IMR-90 (cell line): ENCODE measurements at regions not wholly inside any gene's neighbourhood (a gene's known extent, or its start where the extent isn't known, plus 50 kb on each side); places are given as distances from the start of the nearest gene placed in this dataset.
A peak's percentile ranks its signal among the peaks of the same experiment; 100 is the strongest.

Source experiments
- ATAC-seq: fragments of 200-7000 bp; cut with Tn5 transposase; 2 replicates; pipeline ENCODE4 v1.9.1; 2020; ENCODE audit warnings: low read depth, mild to moderate bottlenecking, moderate library complexity
- BruUV-seq: library from RNA; stranded (reverse); fragments of 400-500 nt; replicated peaks from 2 replicates; lab custom pipeline; 2021; lab: Mats Ljungman, UMichigan
- CTCF ChIA-PET: fragments of 300-600 bp; formaldehyde crosslinking; extraction: SDS; loops from one replicate; lab custom pipeline; 2021; ENCODE audit warnings: antibody characterized with exemption; lab: Yijun Ruan, JAX
- POLR2A ChIA-PET: fragments of 300-600 bp; sonication (Branson Sonifier 250); formaldehyde crosslinking; loops from one replicate; lab custom pipeline; 2022; ENCODE audit warnings: antibody characterized with exemption; ENCODE audit not compliant: unreplicated experiment; lab: Charles Lee
- DNase-seq: peaks from one replicate; pipeline ENCODE4 v3.0.0; 2013
- H2AFZ ChIP-seq: replicated peaks from 2 replicates; pipeline ENCODE3; 2013; ENCODE audit warnings: low read length, mild to moderate bottlenecking; ENCODE audit not compliant: poor library complexity
- H2AK5ac ChIP-seq: 2 replicates; pipeline ENCODE4 v1.6.1; 2013; ENCODE audit warnings: low read depth, low read length, inconsistent platforms
- H2AK9ac ChIP-seq: replicated peaks from 2 replicates; pipeline ENCODE3; 2013; ENCODE audit warnings: mild to moderate bottlenecking, low read depth, low read length, moderate library complexity; ENCODE audit not compliant: poor library complexity
- H2BK120ac ChIP-seq: 2 replicates; pipeline ENCODE4 v1.6.1; 2013; ENCODE audit warnings: low read depth, low read length, inconsistent platforms
- H2BK15ac ChIP-seq: 3 replicates; pipeline ENCODE4 v1.6.1; 2013; ENCODE audit warnings: low read depth, low read length, inconsistent platforms
- H2BK20ac ChIP-seq: 2 replicates; pipeline ENCODE4 v1.6.1; 2013; ENCODE audit warnings: low read depth, mild to moderate bottlenecking, inconsistent platforms, low read length, moderate library complexity
- H2BK5ac ChIP-seq: 2 replicates; pipeline ENCODE4 v1.6.1; 2013; ENCODE audit warnings: mild to moderate bottlenecking, low read depth, low read length, inconsistent platforms; ENCODE audit not compliant: poor library complexity, severe bottlenecking
- H3K14ac ChIP-seq: replicated peaks from 2 replicates; pipeline ENCODE4 v1.6.1; 2013; ENCODE audit warnings: low read depth, low read length, inconsistent platforms
- H3K18ac ChIP-seq: 2 replicates; pipeline ENCODE4 v1.6.1; 2013; ENCODE audit warnings: low read depth, low read length, control low read depth
- H3K23ac ChIP-seq: 2 replicates; pipeline ENCODE4 v1.6.1; 2013; ENCODE audit warnings: low read depth, low read length, inconsistent platforms
- H3K27ac ChIP-seq: 2 replicates; pipeline ENCODE4 v1.5.1; 2013; ENCODE audit warnings: mild to moderate bottlenecking, control low read depth, low read length; ENCODE audit not compliant: insufficient read depth
- H3K27me3 ChIP-seq: 2 replicates; pipeline ENCODE4 v1.6.1; 2013; ENCODE audit warnings: low read length; ENCODE audit not compliant: control insufficient read depth, insufficient read depth
- H3K36me3 ChIP-seq: 2 replicates; pipeline ENCODE4 v1.6.1; 2013; ENCODE audit warnings: low read length, mixed read lengths; ENCODE audit not compliant: control insufficient read depth, insufficient read depth
- H3K4ac ChIP-seq: 2 replicates; pipeline ENCODE4 v1.6.1; 2013; ENCODE audit warnings: low read depth, low read length, inconsistent platforms
- H3K4me1 ChIP-seq: 2 replicates; pipeline ENCODE4 v1.6.1; 2013; ENCODE audit warnings: low read length, mixed read lengths; ENCODE audit not compliant: control insufficient read depth, insufficient read depth
- H3K4me2 ChIP-seq: 2 replicates; pipeline ENCODE4 v1.6.1; 2013; ENCODE audit warnings: low read depth, mild to moderate bottlenecking, control low read depth, low read length, moderate library complexity
- H3K4me3 ChIP-seq: 2 replicates; pipeline ENCODE4 v1.5.1; 2013; ENCODE audit warnings: low read depth, mild to moderate bottlenecking, control low read depth, low read length, moderate library complexity; ENCODE audit not compliant: insufficient read depth
- H3K56ac ChIP-seq: 2 replicates; pipeline ENCODE4 v1.6.1; 2013; ENCODE audit warnings: low read length, inconsistent platforms; ENCODE audit not compliant: insufficient read depth; ENCODE audit errors: extremely low read depth
- H3K79me1 ChIP-seq, 2 experiments: 2 replicates each; pipeline ENCODE4 v1.6.1; 2013; ENCODE audit warnings: low read length in 2 of 2, inconsistent platforms in 1 of 2, low read depth in 1 of 2
- H3K9ac ChIP-seq: 2 replicates; pipeline ENCODE4 v1.6.1; 2013; ENCODE audit warnings: low read depth, low read length, control low read depth
- H3K9me1 ChIP-seq: 2 replicates; pipeline ENCODE4 v1.6.1; 2013; ENCODE audit warnings: low read length, inconsistent platforms; ENCODE audit not compliant: insufficient read depth
- H3K9me3 ChIP-seq: 2 replicates; pipeline ENCODE4 v1.6.1; 2013; ENCODE audit warnings: low read length; ENCODE audit not compliant: control insufficient read depth, insufficient read depth
- H4K20me1 ChIP-seq: 2 replicates; pipeline ENCODE4 v1.6.1; 2013; ENCODE audit warnings: low read length, inconsistent platforms; ENCODE audit not compliant: insufficient read depth
- H4K5ac ChIP-seq: 2 replicates; pipeline ENCODE4 v1.6.1; 2013; ENCODE audit warnings: mild to moderate bottlenecking, low read depth, low read length, control low read depth
- H4K8ac ChIP-seq, 2 experiments: 2 replicates each; pipeline ENCODE4 v1.6.1; 2013; ENCODE audit warnings: low read depth in 2 of 2, low read length in 2 of 2, control low read depth in 1 of 2, inconsistent platforms in 1 of 2
- H4K91ac ChIP-seq: 2 replicates; pipeline ENCODE4 v1.6.1; 2013; ENCODE audit warnings: low read depth, low read length, inconsistent platforms; ENCODE audit not compliant: insufficient read depth
- ELK1 ChIP-seq: fragments of 150-350 bp; IDR thresholded peaks from 2 replicates; pipeline ENCODE4 v1.6.1; 2016; ENCODE audit warnings: low read depth, mild to moderate bottlenecking, low read length, moderate library complexity, borderline replicate concordance
- POLR2A ChIP-seq: IDR thresholded peaks from 2 replicates; pipeline ENCODE4 v1.6.1; 2012; ENCODE audit warnings: mild to moderate bottlenecking, low read depth, low read length
- RAD21 ChIP-seq: IDR thresholded peaks from 2 replicates; pipeline ENCODE4 v1.6.1; 2012; ENCODE audit warnings: low read length, improper control_type of control experiment
- RCOR1 ChIP-seq: IDR thresholded peaks from 2 replicates; pipeline ENCODE4 v1.6.1; 2012; ENCODE audit warnings: mild to moderate bottlenecking, low read length, improper control_type of control experiment; ENCODE audit not compliant: insufficient replicate concordance
- RFX5 ChIP-seq: IDR thresholded peaks from 2 replicates; pipeline ENCODE4 v1.8.0; 2012; ENCODE audit warnings: low read depth, mild to moderate bottlenecking, low read length, moderate library complexity
- WGBS, 2 experiments: methylation state at CpG; one replicate each; pipeline versions ENCODE4 v1.1.5 to v1.1.7; 2013; ENCODE audit warnings: missing lambda C conversion rate in 2 of 2; ENCODE audit not compliant: insufficient read length in 1 of 2; ENCODE audit errors: extremely low coverage in 2 of 2; 5-methylcytosine and 5-hydroxymethylcytosine counted together
- dilution Hi-C: fragments of 300-500 bp; cut with HindIII; formaldehyde crosslinking; loops from one replicate; pipeline ENCODE4 v1.14.3; 2018; ENCODE audit warnings: low sequenced_read_pairs; ENCODE audit not compliant: unreplicated experiment
- in situ Hi-C: fragments of 300-500 bp; cut with MboI; formaldehyde crosslinking; loops from 3 replicates; pipeline ENCODE4 v1.14.3; 2019; ENCODE audit warnings: low sequenced_read_pairs, inconsistent platforms, mixed read lengths
- intact Hi-C: fragments of 100-400 bp; cut with micrococcal nuclease; formaldehyde crosslinking; loops from 2 replicates; pipeline ENCODE4 v1.10.0; 2022

- in situ Hi-C loops: no loop called here
- no TSS peak for BruUV-seq
These were observed 76.0 kb upstream of the IL6 start for GRCh38 chr7:22651036-22651435.

More at GRCh38 chr7:22651036-22651435, 76.0 kb upstream of the IL6 start:
- Histone ChIP-seq H4K20me1 (no peaks in the 10 kb centered on the region), H3K4me2 (no peak overlapping the region), H3K79me1 (no peaks in the 10 kb centered on the region; a peak in 1 of 4 replicates), H3K56ac (no peak overlapping the region), H3K18ac (peak overlapping the region; percentile 81; the same call in 1 of the 2 replicates), H2AK9ac (no peak overlapping the region), H2BK15ac (peak overlapping the region; percentile 97; the same call in 2 of the 3 replicates), H3K4me3 (no peak overlapping the region), H3K14ac (peak overlapping the region; percentile 85), H2AK5ac (peak overlapping the region; percentile 62), H3K9ac (no peak overlapping the region), H2BK120ac (peak overlapping the region; percentile 90), H3K4me1 (peaks cover 10% of the 10 kb centered on the region; the same call in 1 of the 2 replicates), H3K23ac (no peak overlapping the region), H2AFZ (no peak overlapping the region), H3K36me3 (no peaks in the 10 kb centered on the region), H2BK20ac (peak overlapping the region; percentile 82), H3K27me3 (no peaks in the 10 kb centered on the region), H4K91ac (peak overlapping the region; percentile 39), H3K27ac (no peak overlapping the region), H2BK5ac (peak overlapping the region; percentile 21), H4K5ac (peak overlapping the region; percentile 85; the same call in 1 of the 2 replicates), H3K9me3 (peaks cover 8% of the 10 kb centered on the region), H3K9me1 (peaks cover 7% of the 10 kb centered on the region; the same call in 1 of the 2 replicates), H3K4ac (peak overlapping the region; percentile 82), H4K8ac (peak overlapping the region; percentile 26 to 75; a peak in 2 of 4 replicates)
- ATAC-seq: no peak
- WGBS, 2 experiments: 94% methylated on average over 2 of the region's 4 CpGs; no CpG with 5 or more reads in 1 of the 2 experiments
- ChIA-PET POLR2A (no interaction called here), CTCF (no interaction called here)
- intact Hi-C loops: no loop called here
- dilution Hi-C loops: no loop called here
- TF ChIP-seq RCOR1 (no peak), RFX5 (no peak), RAD21 (no peak), ELK1 (no peak), POLR2A (no peak)
- peak; percentile 43 for DNase-seq
